MM.1S (cell line): ENCODE measurements at regions not wholly inside any gene's neighbourhood (a gene's known extent, or its start where the extent isn't known, plus 50 kb on each side); places are given as distances from the start of the nearest gene placed in this dataset.

Source experiments
- DNase-seq: peaks from one replicate; pipeline ENCODE4 v3.0.0-alpha.2; 2015
- H2AFZ ChIP-seq: fragments of 300-600 bp; sonication (generic); 2 replicates; pipeline ENCODE4 v1.6.0; 2016; ENCODE audit warnings: antibody characterized with exemption, low read length
- H3F3A ChIP-seq: fragments of 300-600 bp; sonication (generic); 2 replicates; pipeline ENCODE4 v1.6.1; 2016; ENCODE audit warnings: mild to moderate bottlenecking, antibody characterized with exemption, low read length, moderate library complexity, mixed read lengths; ENCODE audit not compliant: insufficient read depth
- H3K27ac ChIP-seq: fragments of 300-600 bp; sonication (generic); 2 replicates; pipeline ENCODE4 v1.5.1; 2016; ENCODE audit warnings: mild to moderate bottlenecking, low read length
- H3K27me3 ChIP-seq: fragments of 300-600 bp; sonication (generic); replicated peaks from 2 replicates; pipeline ENCODE4 v1.6.0; 2016; ENCODE audit warnings: low read length; ENCODE audit not compliant: insufficient read depth
- H3K36me3 ChIP-seq: fragments of 300-600 bp; sonication (generic); replicated peaks from 2 replicates; pipeline ENCODE4 v1.6.1; 2016; ENCODE audit warnings: mild to moderate bottlenecking, low read length, mixed read lengths; ENCODE audit not compliant: insufficient read depth
- H3K4me1 ChIP-seq: fragments of 300-600 bp; sonication (generic); 2 replicates; pipeline ENCODE4 v1.6.1; 2016; ENCODE audit warnings: low read length, mixed read lengths
- H3K4me2 ChIP-seq: fragments of 300-600 bp; sonication (generic); 2 replicates; pipeline ENCODE4 v1.6.0; 2016; ENCODE audit warnings: low read depth, low read length
- H3K4me3 ChIP-seq: fragments of 300-600 bp; sonication (generic); 2 replicates; pipeline ENCODE4 v1.5.1; 2016; ENCODE audit warnings: low read length, mixed read lengths
- H3K79me2 ChIP-seq: fragments of 300-600 bp; sonication (generic); 2 replicates; pipeline ENCODE4 v1.6.1; 2016; ENCODE audit warnings: mixed run types, low read length, mixed read lengths
- H3K9ac ChIP-seq: fragments of 300-600 bp; sonication (generic); 2 replicates; pipeline ENCODE4 v1.6.1; 2016; ENCODE audit warnings: low read length, mixed read lengths
- H3K9me2 ChIP-seq: fragments of 300-600 bp; sonication (generic); replicated peaks from 2 replicates; pipeline ENCODE4 v1.6.1; 2016; ENCODE audit warnings: mild to moderate bottlenecking, low read length, mixed read lengths; ENCODE audit not compliant: insufficient read depth
- H3K9me3 ChIP-seq: fragments of 300-600 bp; sonication (generic); replicated peaks from 2 replicates; pipeline ENCODE4 v1.6.1; 2016; ENCODE audit warnings: mild to moderate bottlenecking, low read length, mixed read lengths; ENCODE audit not compliant: insufficient read depth
- H4K20me1 ChIP-seq: fragments of 300-600 bp; sonication (generic); 2 replicates; pipeline ENCODE4 v1.6.1; 2016; ENCODE audit warnings: mild to moderate bottlenecking, low read length, moderate library complexity, mixed read lengths; ENCODE audit not compliant: insufficient read depth
- EZH2 ChIP-seq: fragments of 300-600 bp; sonication (generic); optimal IDR thresholded peaks from 2 replicates; pipeline ENCODE3; 2017; ENCODE audit warnings: low read depth, mild to moderate bottlenecking, antibody characterized with exemption, low read length, mixed read lengths
- EZH2phosphoT487 ChIP-seq: fragments of 300-600 bp; sonication (generic); IDR thresholded peaks from 2 replicates; pipeline ENCODE4 v1.6.1; 2018; ENCODE audit warnings: antibody characterized with exemption, low read length
- TF ChIP-seq, protein P1 (sequence below): fragments of 300-600 bp; sonication (generic); IDR thresholded peaks from 2 replicates; pipeline ENCODE4 v1.5.1; 2016; ENCODE audit warnings: antibody characterized with exemption, low read length, mixed read lengths

DNA sequence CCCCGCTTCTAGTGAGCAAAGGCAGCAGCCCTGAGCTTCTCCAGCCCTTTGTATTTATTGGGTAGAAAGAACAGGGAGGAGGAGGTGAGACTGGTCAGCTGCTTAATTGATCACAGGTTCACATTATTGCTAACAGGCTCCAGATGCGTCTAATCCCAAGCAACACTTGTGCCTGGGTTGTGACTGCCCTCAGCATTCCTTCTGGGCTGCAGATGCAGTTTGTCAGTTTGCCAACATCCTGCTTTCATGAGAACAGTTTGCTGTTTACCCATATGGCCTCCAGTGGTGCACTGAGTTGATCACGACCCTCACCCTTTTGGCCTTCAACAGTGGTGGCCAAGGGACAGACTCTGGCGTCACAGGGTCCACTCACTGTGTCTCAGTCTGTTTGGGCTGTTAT is 159.5 kb upstream of the ZNF516 start:
- Histone ChIP-seq H3K27me3 (no peaks in the 10 kb centered on the region), H3K9me2 (no peaks in the 10 kb centered on the region), H2AFZ (no peak overlapping the region), H3K9me3 (no peaks in the 10 kb centered on the region), H4K20me1 (no peaks in the 10 kb centered on the region), H3F3A (no peaks in the 10 kb centered on the region), H3K27ac (no peak overlapping the region), H3K4me2 (no peak overlapping the region), H3K9ac (no peak overlapping the region), H3K4me3 (no peak overlapping the region), H3K79me2 (no peaks in the 10 kb centered on the region), H3K4me1 (no peaks in the 10 kb centered on the region), H3K36me3 (no peaks in the 10 kb centered on the region)
- TF ChIP-seq, protein P1, sequence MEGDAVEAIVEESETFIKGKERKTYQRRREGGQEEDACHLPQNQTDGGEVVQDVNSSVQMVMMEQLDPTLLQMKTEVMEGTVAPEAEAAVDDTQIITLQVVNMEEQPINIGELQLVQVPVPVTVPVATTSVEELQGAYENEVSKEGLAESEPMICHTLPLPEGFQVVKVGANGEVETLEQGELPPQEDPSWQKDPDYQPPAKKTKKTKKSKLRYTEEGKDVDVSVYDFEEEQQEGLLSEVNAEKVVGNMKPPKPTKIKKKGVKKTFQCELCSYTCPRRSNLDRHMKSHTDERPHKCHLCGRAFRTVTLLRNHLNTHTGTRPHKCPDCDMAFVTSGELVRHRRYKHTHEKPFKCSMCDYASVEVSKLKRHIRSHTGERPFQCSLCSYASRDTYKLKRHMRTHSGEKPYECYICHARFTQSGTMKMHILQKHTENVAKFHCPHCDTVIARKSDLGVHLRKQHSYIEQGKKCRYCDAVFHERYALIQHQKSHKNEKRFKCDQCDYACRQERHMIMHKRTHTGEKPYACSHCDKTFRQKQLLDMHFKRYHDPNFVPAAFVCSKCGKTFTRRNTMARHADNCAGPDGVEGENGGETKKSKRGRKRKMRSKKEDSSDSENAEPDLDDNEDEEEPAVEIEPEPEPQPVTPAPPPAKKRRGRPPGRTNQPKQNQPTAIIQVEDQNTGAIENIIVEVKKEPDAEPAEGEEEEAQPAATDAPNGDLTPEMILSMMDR: no peak
- TF ChIP-seq EZH2phosphoT487 (no peak), EZH2 (no peak)
- DNase-seq: no peak

DNA sequence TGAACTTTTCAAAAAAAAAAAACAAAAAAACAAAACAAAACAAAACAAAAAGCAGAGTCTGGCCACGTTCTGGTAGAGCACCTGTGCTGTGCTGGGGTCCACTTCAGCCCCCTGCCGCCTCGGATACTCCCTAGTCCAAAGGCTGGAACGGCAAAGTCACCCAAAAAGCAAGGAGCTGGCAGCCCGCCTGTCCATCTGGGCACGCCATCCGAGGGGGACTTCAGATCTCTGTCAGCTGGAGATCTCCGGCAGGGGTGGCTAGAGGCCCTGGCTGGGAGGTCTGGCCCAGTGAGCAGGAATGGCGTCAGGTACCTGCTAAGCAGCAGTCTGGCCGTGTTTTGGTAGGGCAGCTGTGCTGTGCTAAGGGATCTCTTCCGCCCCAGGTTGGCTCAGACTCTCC is 152.3 kb upstream of the ZNF516 start:
- Histone ChIP-seq H3K4me1 (no peaks in the 10 kb centered on the region), H3K79me2 (no peaks in the 10 kb centered on the region), H3F3A (no peaks in the 10 kb centered on the region), H3K27ac (no peak overlapping the region), H2AFZ (no peak overlapping the region), H3K9me2 (no peaks in the 10 kb centered on the region), H3K27me3 (no peaks in the 10 kb centered on the region), H3K9ac (no peak overlapping the region), H3K4me3 (no peak overlapping the region), H3K9me3 (no peaks in the 10 kb centered on the region), H3K36me3 (no peaks in the 10 kb centered on the region), H3K4me2 (no peak overlapping the region), H4K20me1 (no peaks in the 10 kb centered on the region)
- TF ChIP-seq EZH2phosphoT487 (no peak), EZH2 (no peak)
- TF ChIP-seq, protein P1: no peak
- DNase-seq: no peak

DNA sequence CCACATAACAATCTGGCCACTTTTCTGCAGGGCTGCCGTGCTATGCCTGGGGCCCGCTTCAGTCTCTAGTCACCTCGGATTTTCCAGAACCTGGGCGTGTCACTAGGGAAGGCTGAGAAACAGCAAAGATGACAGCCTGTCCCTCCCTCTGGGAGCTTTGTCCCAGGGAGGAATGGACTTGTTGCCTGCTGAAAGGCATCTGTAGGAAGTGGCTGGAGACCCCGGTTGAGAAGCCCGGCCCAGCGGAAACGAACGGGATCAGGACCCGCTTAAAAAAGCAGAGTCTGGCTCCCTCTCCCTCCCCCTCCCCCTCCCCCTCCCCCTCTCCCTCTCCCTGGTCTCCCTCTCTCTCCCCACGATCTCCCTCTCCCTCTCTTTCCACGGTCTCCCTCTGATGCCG is 149.5 kb upstream of the ZNF516 start:
- H3K27me3 ChIP-seq: no peaks in the 10 kb centered on the region
- no peaks in the 10 kb centered on the region for H4K20me1 ChIP-seq
- DNase-seq: no peak
- H3F3A ChIP-seq: no peaks in the 10 kb centered on the region
- no peak overlapping the region for H3K4me2 ChIP-seq
- H3K9ac ChIP-seq: no peak overlapping the region
- H3K27ac ChIP-seq: no peak overlapping the region
- H2AFZ ChIP-seq: no peak overlapping the region
- no peaks in the 10 kb centered on the region for H3K79me2 ChIP-seq
- no peaks in the 10 kb centered on the region for H3K36me3 ChIP-seq
- H3K9me2 ChIP-seq: no peaks in the 10 kb centered on the region
- H3K4me1 ChIP-seq: no peaks in the 10 kb centered on the region
- TF ChIP-seq, protein P1: no peak
- TF ChIP-seq EZH2 (no peak), EZH2phosphoT487 (no peak)
- no peak overlapping the region for H3K4me3 ChIP-seq
- no peaks in the 10 kb centered on the region for H3K9me3 ChIP-seq

DNA sequence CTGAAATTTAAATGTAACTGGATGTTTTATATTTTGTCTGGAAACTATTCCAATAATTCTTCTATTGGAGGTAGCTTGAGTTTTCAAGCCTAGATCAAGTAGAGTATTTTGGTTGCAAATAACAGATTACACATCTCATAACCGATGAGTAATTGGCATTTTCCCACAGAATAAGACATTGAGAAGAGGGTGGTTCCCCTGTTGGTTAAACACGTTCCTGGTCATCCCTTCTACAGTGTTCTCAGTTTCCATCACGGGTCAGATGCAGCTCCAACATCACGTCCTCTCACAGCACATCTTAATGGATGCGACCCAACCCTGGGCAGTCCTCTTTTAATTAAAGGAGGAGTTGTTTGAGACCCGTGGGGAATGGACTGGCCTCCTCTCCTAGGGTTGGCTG is 149.0 kb upstream of the ZNF516 start:
- Histone ChIP-seq H3K9ac (no peak overlapping the region), H3F3A (no peaks in the 10 kb centered on the region), H3K9me2 (no peaks in the 10 kb centered on the region), H3K36me3 (no peaks in the 10 kb centered on the region), H3K9me3 (no peaks in the 10 kb centered on the region), H3K4me2 (no peak overlapping the region), H3K4me1 (no peaks in the 10 kb centered on the region), H3K79me2 (no peaks in the 10 kb centered on the region), H3K4me3 (no peak overlapping the region), H3K27me3 (no peaks in the 10 kb centered on the region), H3K27ac (no peak overlapping the region), H4K20me1 (no peaks in the 10 kb centered on the region), H2AFZ (no peak overlapping the region)
- TF ChIP-seq, protein P1: no peak
- TF ChIP-seq EZH2 (no peak), EZH2phosphoT487 (no peak)
- no peak for DNase-seq
